ENCODE measurements at regions not wholly inside any gene's neighbourhood (a gene's known extent, or its start where the extent isn't known, plus 50 kb on each side); places are given as distances from the start of the nearest gene placed in this dataset.

DNA sequence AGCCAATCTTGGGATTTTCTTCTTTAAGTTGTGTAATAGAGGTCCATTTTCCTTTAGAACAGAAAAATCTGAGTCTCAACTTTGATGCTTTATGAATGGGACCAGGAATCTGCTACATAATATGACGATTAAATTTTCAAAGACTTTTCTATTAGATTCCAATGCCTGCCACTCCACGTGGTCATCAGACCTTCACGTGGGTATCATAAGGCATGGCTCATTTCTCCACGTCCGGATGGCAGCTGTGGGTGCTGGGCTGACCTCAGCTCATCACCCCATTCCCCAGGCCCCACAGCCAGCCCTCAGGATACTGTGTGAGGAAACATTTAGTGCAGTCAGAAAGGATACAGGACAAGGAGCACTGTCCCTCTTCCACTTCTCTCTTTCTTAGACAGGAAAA lies 159.7 kb downstream of the SEMA6D start:
- Histone ChIP-seq H3K79me2 (ENCODE audit: control insufficient read depth, insufficient read depth, low read length) (no peaks in the 10 kb centered on the region), H3K27ac (ENCODE audit: control insufficient read depth, insufficient read depth, low read length) (no peak overlapping the region), H3K4me2 (ENCODE audit: control insufficient read depth, extremely low read depth, insufficient read depth, low read depth, low read length) (no peak overlapping the region), H3K9me1 (ENCODE audit: control insufficient read depth, extremely low read depth, insufficient read depth, low read length) (no peaks in the 10 kb centered on the region), H3K27me3 (ENCODE audit: control insufficient read depth, extremely low read depth, insufficient read depth, low read length) (no peaks in the 10 kb centered on the region), H2AFZ (ENCODE audit: control insufficient read depth, low read length) (no peak overlapping the region), H3K9me3 (ENCODE audit: control insufficient read depth, low read depth, low read length) (no peaks in the 10 kb centered on the region), H3K4me1 (ENCODE audit: control insufficient read depth, extremely low read depth, insufficient read depth, low read length) (no peaks in the 10 kb centered on the region), H3K4me3 (ENCODE audit: control insufficient read depth in 2 of 3, extremely low read depth in 1 of 3, insufficient read depth in 2 of 3, low read depth in 1 of 3, low read length in 3 of 3) (no peak overlapping the region), H3K36me3 (ENCODE audit: control insufficient read depth in 2 of 2, extremely low read depth in 1 of 2, insufficient read depth in 2 of 2, low read length in 2 of 2) (no peaks in the 10 kb centered on the region), H4K20me1 (ENCODE audit: control insufficient read depth, extremely low read depth, insufficient read depth, low read length) (no peaks in the 10 kb centered on the region), H3K9ac (ENCODE audit: control insufficient read depth, extremely low read depth, insufficient read depth, low read length) (no peak overlapping the region)
- no peak for FAIRE-seq
- dilution Hi-C loops (cut with MboI; ENCODE audit: extremely low pct_ligation_motif_present, low sequenced_read_pairs): no loop called here
- no peak for TF ChIP-seq EZH2 (IDR thresholded peaks at IDR 0.05; ENCODE audit: low read length)
- TF ChIP-seq, protein P1, sequence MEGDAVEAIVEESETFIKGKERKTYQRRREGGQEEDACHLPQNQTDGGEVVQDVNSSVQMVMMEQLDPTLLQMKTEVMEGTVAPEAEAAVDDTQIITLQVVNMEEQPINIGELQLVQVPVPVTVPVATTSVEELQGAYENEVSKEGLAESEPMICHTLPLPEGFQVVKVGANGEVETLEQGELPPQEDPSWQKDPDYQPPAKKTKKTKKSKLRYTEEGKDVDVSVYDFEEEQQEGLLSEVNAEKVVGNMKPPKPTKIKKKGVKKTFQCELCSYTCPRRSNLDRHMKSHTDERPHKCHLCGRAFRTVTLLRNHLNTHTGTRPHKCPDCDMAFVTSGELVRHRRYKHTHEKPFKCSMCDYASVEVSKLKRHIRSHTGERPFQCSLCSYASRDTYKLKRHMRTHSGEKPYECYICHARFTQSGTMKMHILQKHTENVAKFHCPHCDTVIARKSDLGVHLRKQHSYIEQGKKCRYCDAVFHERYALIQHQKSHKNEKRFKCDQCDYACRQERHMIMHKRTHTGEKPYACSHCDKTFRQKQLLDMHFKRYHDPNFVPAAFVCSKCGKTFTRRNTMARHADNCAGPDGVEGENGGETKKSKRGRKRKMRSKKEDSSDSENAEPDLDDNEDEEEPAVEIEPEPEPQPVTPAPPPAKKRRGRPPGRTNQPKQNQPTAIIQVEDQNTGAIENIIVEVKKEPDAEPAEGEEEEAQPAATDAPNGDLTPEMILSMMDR (optimal IDR thresholded peaks at IDR 0.05 in 1 of 3, IDR thresholded peaks at IDR 0.05 in 1 of 3, conservative IDR thresholded peaks at IDR 0.05 in 1 of 3; ENCODE audit: extremely low read depth in 1 of 3, insufficient read depth in 2 of 3, low read length in 3 of 3): no peak
- no peak for DNase-seq (ENCODE audit: low read depth, low spot score)

DNA sequence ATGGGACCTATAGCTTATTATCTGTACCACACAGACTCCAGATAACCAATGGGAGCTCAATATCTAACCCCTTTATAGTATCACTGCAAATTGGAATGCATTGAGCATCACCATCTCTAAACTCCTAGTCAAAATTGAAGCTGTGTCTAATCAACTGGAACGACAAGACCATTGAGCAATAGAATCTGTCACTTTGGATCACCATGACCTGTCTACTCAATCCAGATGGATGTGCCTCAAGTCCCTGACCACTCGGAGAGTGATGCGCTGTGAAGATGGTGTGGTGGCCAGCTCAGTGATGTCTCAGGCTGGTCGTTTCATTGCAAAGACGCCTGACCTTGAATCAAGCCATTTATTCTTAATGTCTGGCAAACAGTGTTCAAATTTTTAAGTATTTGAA lies 160.5 kb downstream of the SEMA6D start:
- H3K36me3 ChIP-seq (ENCODE audit: control insufficient read depth in 2 of 2, extremely low read depth in 1 of 2, insufficient read depth in 2 of 2, low read length in 2 of 2): no peaks in the 10 kb centered on the region
- H3K79me2 ChIP-seq (ENCODE audit: control insufficient read depth, insufficient read depth, low read length): no peaks in the 10 kb centered on the region
- H3K27me3 ChIP-seq (ENCODE audit: control insufficient read depth, extremely low read depth, insufficient read depth, low read length): no peaks in the 10 kb centered on the region
- H3K4me3 ChIP-seq (ENCODE audit: control insufficient read depth in 2 of 3, extremely low read depth in 1 of 3, insufficient read depth in 2 of 3, low read depth in 1 of 3, low read length in 3 of 3): no peak overlapping the region
- dilution Hi-C loops (cut with MboI; ENCODE audit: extremely low pct_ligation_motif_present, low sequenced_read_pairs): no loop called here
- no peak for FAIRE-seq
- H3K4me2 ChIP-seq (ENCODE audit: control insufficient read depth, extremely low read depth, insufficient read depth, low read depth, low read length): no peak overlapping the region
- no peak overlapping the region for H3K9ac ChIP-seq (ENCODE audit: control insufficient read depth, extremely low read depth, insufficient read depth, low read length)
- TF ChIP-seq, protein P1 (optimal IDR thresholded peaks at IDR 0.05 in 1 of 3, IDR thresholded peaks at IDR 0.05 in 1 of 3, conservative IDR thresholded peaks at IDR 0.05 in 1 of 3; ENCODE audit: extremely low read depth in 1 of 3, insufficient read depth in 2 of 3, low read length in 3 of 3): no peak
- TF ChIP-seq EZH2 (IDR thresholded peaks at IDR 0.05; ENCODE audit: low read length): no peak
- no peaks in the 10 kb centered on the region for H3K4me1 ChIP-seq (ENCODE audit: control insufficient read depth, extremely low read depth, insufficient read depth, low read length)
- no peaks in the 10 kb centered on the region for H3K9me3 ChIP-seq (ENCODE audit: control insufficient read depth, low read depth, low read length)
- no peak overlapping the region for H3K27ac ChIP-seq (ENCODE audit: control insufficient read depth, insufficient read depth, low read length)
- DNase-seq (ENCODE audit: low read depth, low spot score): no peak
- no peaks in the 10 kb centered on the region for H4K20me1 ChIP-seq (ENCODE audit: control insufficient read depth, extremely low read depth, insufficient read depth, low read length)
- no peaks in the 10 kb centered on the region for H3K9me1 ChIP-seq (ENCODE audit: control insufficient read depth, extremely low read depth, insufficient read depth, low read length)
- H2AFZ ChIP-seq (ENCODE audit: control insufficient read depth, low read length): no peak overlapping the region
